ENCODE measurements at regions not wholly inside any gene's neighbourhood (a gene's known extent, or its start where the extent isn't known, plus 50 kb on each side); places are given as distances from the start of the nearest gene placed in this dataset.

DNA sequence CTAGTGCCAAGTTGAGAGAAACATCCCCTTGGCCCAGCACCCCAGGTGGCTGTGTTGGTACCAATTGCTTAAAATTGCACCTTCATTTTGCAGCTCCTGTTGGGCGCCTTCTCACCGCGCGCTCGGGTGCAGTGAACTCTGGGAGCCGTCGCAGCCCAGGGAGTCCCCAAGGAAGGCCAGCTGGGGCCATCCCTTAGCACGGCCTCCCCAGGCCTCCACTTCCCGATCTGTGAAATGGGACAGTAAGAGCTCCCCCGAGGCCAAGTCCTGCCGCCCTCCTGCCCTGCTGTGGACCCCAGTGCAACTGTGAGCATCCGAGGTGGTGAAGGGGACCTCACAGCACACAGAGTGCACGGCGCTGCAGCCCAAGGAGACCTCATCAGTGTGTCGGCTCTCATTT lies 1234.1 kb downstream of the BRD1 start:
- DNase-seq (ENCODE audit: low spot score): no peak

DNA sequence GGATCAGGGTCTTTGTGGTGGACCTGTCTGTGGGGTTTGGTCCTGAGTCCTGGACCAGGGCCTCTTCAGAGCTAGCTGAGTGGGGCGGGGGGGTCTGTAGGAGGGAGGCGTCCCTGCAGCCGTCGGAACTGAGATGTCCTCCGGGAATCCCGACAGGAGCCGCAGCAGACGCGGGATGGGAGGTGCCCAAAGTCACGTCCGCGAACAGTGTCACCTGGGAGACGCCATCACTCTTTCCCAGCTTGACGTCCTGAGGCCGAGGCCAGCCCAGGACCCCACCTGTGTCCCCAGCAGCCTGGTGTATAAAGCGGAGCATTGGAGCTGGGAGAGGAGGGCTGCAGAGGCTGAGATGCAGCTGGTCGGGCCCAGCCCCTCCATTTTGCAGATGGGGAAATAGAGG lies 1234.7 kb downstream of the BRD1 start:
- no peak for DNase-seq (ENCODE audit: low spot score)

DNA sequence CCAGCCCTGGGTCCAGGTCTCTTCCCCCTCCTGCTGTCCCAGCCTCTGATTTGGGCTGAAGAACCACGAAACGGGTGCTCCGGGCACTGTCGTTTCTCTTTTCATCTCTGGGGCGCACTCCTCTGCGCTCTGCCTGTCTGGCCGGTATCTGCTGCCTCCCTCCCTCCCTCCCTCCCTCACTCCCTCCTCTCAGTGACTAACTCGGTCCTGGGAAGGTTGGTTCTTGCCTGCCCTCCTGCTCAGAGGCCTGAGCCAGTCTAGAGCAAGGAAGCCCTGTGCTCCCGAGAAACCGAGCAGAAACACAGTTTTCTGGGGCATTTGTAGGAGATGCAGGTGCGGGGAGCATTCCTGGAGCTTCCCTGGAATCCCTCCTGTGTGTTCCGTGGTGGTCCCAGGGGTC lies 1235.2 kb downstream of the BRD1 start:
- no peak for DNase-seq (ENCODE audit: low spot score)

DNA sequence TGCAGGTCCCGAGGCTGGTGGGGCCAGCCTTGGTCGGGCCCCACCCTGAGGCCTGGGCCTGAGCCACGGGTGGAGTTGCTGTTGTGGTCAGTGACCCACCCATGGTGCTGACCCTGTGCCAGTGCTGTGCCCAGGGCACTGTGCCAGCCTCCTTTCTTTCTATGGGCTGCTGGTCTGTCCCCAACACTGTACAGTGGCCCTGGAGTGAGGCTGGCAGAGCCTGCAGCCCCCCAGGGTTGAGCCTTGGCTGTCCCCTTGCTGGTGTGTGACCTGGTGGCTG lies 1235.7 kb downstream of the BRD1 start:
- DNase-seq (ENCODE audit: low spot score): no peak

DNA sequence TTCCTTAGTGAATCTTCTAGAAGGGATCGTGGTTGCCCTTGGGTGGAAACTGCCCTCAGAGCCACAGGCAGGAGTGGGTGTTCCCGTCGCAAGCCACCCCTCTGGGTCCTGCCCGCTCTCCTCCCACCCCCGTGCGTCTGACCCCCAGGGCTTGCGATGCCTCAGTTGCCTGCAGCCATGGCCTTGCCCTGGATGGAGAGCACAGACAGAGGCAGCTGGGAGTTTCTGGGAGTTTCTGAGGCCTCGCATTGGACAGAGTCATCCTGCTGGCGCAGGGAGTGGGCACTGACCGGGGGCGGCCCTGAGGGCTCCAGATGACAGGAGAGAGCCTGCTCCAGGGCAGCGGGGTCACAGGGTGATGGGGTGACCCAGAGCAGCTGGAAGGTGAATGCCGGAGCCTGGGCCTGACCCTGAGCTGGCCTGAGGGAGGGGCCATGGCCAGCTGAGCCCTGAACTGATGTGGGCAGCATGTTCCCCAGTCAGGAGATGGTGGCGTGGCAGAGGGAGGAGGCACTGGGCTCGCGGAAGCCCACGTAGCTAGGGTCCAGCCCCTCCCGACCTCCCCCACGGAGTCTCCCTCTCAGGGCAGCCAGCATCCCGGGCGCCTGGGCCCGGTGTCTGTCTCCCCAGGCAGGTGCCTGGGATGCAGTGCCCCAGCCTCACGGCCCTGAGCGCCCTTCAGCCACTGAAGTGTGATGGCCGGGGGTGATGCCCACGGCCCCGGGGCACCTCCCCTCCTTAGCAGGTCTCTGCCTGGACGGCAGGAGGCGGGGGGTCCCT lies 1236.2 kb downstream of the BRD1 start:
- no peak for DNase-seq (ENCODE audit: low spot score)

DNA sequence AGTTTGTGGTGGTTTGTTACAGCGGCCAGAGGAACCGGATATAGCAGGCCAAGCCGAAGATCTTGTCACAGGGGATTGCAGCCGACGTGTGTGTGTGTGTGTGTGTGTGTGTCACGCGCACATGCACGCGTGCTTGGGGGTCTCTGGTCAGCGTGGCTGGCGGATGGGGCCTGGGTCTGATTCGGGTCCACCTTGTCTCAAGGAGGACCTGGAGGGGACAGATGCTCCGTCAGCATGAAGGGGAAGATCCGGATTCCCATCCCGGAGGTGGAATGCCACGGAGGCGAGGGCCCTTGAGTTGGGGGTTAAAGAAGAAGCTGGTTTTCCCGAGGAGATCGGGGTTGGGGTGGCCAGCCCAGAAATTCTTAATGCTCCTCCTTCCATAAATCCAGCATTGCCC lies 1237.8 kb downstream of the BRD1 start:
- no peak for DNase-seq (ENCODE audit: low spot score)

DNA sequence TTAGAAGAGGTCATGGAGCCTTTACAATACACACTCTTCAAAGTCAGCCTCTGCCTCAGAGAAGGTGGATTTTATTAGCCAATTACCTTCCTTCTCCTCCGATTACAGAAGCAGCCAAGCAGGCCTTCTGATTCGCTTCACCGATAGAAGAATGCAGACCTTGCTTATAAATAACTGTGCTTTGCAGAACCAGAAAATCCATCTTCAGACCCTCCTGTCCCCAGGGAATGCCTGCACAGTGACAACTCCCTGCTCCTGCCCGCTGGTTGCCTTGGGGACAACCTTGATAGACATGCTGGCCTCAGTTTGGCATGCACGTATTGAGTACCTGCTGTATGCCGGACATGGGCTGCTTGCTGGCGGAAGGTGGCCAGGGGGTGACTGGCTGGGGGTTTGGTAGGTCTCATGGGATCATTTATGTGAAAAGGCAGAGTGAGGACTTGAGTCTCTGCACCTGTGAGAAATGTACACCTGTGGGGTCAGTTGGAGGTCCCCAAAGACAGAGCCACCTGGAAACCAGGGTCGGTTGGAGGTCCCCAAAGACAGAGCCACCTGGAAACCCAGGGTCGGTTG lies 1238.7 kb downstream of the BRD1 start:
- no peak for DNase-seq (ENCODE audit: low spot score)

DNA sequence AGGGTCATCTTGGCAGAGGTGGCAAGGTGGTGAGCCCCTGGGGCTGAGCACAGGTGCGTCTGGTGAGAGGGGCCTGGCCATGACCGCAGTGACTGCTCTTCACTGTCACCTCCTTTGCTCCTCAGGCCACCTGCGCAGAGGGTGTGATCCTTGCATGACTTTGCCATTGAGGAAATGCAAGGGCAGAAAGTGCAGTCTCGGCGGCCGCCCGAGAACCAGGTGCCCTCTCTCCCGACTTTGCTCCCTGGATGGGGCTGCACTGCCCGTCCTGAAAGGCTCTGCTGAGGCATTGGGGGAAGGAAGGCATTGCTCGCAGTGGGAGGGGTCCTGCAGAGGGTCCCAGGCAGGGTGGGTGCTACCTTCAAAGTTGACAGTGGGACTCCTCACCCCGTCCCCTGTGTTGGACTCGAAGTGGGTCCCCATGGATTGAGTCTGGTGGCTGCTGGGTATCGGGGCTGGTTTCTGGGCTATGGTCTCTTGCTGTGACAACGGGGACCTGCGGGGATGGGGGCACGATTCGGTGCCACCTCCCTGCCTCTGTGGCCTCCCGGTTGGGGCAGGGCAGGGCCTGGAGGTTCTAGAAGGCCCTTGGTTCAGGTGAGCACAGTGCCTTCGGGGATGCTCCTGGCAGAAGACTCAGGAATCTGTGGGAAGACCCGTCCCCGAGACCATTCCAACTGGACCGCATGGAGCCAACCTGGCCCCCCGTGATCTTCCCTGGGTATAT lies 1239.4 kb downstream of the BRD1 start:
- no peak for DNase-seq (ENCODE audit: low spot score)

DNA sequence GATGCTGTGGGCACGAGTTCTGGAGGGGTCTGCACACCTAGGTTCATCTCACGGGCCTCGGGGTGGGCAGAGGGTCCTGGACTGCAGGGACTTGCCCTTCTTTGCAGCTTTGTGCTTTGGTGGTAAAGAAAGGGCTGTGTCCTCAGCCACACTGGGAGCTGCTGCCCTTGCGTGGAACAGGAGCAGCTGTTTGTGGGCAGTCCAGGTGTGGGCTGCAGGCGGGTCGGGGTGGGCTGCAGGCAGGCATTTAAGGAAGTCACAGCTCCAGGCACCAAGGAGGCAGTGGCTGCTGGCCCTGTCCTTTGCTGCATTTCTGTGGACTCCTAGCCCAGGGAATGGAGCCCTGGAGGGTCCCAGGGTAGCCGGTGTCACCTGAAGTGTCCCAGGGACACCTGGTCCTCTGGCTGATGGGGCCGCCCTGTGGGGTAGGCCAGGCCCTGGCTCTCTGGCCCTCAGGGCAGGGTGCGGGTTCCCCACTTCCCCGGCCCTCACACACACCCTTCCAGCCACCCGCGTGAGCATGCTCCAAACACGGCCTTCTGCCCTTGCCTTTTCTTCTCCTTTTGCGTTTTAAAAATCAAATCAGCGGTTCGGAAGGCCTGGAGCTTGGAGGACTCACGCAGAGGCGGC lies 1240.3 kb downstream of the BRD1 start:
- DNase-seq (ENCODE audit: low spot score): no peak

DNA sequence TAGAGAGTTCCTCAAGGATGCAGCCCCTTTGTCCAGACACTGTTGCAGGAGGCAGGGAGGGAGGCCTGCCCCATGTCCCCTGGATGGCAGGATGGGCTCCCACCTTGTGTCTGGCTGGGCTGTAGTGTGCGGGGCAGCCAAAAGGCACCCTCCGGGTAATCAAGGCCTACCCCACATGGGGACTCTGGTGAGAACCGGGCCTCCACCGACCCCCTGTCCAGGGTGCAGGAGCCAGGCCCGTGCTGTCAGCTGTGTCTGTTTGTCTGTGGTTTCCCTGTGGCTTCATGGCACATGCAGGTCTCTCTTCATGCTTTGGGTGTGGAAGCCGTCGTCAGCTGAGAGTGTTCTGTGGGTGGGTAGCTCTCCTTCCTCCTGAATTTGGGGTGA lies 1240.9 kb downstream of the BRD1 start:
- no peak for DNase-seq (ENCODE audit: low spot score)

DNA sequence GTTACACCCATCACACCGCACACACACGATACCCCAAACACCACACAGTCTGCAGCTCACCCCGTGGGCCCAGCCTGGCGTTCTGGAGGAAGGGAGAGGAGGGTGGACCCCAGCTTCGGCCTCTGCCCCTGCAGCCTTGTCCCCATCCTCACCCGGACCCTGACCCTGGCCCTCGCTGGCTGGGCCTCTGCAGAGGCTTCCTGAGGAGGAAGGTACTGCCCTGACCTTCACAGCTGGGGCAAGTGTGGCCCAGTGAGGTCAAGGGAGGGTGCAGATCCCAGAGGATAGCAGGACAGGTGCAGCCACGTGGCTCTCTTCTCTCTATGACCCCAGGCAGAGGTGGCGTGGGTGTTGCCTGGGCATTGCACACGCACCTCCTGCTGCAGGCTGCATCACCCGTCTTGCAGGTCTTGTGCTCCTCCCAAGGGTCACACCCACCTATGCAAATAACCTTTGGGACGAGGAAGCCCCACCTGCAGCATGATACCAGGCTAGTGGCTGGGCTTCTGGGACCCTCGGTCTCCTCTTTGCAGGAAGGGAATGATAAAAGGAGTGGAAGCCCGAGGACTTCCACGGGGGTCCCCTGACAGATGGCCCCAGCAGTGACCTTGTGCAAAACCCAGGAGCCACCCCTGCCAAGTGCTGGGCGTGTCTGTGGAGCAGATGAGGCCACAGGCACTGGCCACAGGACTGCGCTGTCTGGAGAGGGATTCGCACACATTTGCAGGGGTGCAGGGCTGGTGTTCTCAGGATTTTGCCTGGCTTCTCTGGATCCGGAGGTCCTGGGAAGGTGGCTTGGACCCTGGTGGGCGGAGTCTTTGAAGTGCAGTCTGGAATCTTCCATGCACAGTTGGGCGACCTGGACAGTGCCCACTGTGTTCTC lies 1241.5 kb downstream of the BRD1 start:
- DNase-seq (ENCODE audit: low spot score): no peak

DNA sequence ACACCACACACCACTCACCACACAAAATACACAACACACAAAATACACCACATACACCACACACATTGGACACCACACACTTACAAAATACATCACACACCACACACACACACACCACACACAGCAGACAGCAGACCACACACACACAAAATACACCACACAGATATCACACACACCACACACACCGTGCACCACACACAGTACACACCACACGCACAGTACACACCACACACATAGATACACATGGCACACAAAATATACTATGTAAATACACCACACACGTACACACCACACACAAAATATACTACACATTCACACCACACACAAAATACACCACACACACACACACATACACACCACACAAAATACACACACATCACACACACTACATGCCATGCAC lies 1243.5 kb downstream of the BRD1 start:
- DNase-seq (ENCODE audit: low spot score): no peak

DNA sequence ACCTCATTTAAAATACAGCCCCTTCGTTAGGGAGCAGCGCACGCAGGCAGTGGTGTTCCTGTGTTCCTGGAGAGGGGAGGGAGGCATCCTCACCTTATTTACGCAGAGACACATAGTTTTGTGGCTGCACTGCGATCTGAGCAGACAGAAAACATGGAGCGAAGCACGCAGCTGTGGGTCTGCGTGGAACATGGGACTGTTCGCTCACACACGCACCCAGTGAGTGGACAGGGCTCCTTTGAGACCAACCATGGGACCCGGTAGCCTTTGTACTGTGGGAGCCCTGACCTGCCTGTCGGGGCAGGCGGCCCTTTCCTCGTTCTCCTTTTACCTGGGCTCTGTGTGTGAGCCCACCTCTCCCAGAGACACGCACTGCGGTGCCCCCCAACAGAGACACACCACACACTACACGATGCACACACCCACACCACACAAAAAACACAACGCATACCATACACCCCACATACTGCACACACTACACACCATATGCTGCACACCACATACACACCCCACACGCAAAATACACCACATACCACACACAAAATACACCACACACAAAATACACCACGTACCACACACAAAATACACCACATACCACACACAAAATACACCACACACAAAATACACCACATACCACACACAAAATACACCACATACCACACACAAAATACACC lies 1245.7 kb downstream of the BRD1 start:
- no peak for DNase-seq (ENCODE audit: low spot score)

DNA sequence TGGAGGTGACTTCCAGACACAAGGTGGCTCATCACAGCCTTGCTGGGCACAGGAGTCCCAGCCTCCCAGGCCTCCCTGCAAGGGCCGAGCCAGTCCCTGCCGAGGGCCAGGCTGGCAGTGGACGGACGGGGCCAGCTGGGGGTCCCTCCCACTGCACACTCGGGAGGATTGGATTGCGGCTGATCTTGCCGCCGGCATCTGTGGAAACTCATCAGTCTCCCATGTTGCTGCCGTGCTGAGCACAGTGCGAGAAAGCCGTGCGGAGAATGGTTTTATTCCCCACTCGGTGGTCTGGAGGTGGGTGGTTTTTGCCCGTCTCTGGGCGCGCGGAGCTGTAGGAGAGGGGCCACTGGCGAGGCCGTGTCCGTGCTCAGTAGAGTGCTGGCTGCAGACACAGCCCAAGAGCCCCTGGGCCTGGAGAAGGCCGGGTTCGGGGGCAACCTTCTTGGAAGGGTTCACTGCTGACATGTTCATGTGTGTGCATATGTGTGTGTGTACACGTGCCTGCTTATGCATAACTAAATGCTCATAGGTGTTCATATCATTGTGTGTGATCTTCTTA lies 1246.4 kb downstream of the BRD1 start:
- no peak for DNase-seq (ENCODE audit: low spot score)

DNA sequence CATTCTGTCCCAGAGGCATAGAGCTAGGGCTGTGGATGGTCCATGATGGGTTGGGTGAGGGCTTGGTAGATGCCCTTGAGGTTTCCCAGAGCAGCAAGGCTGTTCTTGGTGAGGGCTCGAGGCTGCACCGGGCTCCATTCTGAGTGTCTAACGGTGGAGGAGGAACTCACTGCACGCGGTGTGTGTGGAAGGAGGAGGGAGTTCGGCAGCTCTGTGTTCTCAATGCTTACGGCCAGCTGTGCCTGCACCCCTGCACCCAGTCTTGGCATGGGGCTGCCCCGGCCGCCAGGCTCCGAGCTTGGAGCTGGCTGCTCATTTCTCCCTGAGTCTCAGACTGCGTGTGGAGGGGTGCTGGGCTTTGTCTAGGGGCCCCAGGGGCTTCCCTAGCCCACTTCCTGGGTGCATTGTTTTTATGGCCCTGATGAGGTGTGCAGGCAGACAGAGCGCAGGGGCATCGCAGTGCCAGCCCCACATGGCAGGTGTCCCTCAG lies 1247.1 kb downstream of the BRD1 start:
- DNase-seq (ENCODE audit: low spot score): no peak

DNA sequence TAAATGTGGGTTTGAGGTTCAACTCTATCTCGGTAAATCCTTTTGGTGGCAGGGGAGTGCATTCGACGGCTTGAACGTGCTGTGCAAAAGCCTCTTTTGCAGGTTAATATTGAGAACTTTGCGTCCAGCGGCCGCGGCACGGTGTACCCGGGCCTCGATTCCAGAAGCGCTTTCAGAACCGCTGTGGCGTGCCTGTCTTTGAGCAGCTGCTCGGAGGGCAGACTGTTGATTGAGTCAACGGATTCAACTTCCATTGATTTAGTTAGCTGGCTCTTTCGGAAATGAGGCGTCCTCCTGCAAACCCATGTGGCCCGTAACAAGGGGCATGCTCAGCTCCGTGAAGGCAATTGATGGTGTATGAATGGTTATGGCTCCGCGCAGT lies 1247.8 kb downstream of the BRD1 start:
- DNase-seq (ENCODE audit: low spot score): no peak

DNA sequence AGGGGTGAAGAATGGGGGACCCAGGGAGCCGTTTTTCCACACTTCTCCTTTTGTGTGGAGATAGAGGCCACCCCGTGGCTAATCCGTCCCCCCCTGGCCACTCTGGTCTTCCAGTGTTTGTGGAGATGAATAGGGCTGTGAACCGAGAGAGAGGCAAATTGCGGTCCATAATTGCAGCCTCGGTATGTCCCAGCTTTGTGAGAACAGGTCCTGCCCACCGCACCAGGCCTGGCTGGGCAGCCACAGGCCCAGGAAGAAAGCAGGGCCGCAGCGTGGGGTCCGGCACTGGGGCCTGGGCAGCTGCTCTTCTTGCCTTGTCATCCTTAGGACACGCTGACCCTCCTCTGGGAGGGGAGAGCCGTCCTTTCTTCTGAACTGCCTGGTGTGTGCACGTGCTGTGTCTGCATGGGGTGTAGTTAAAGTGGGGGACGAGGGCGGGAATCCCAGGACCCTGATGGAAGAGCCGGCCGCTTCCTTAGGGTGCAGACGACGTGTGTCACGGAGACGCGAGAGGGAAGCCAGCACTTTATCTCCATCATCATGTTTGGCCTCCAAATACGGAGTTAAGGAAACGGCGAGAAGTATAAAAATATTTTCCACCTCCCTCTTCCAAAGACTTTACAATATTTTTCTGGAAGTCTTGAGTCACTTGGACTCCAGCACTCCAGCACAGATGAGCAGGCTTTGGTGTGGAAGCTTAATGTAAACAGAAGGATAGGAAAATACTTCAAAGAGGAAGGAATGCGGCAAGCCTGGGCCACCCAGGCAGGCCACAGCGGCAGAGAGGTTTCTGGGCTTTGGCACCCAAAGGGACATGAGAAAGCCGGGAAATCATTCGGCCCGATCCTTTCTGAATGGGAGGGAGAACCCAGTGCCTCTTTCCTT lies 1248.4 kb downstream of the BRD1 start:
- no peak for DNase-seq (ENCODE audit: low spot score)

DNA sequence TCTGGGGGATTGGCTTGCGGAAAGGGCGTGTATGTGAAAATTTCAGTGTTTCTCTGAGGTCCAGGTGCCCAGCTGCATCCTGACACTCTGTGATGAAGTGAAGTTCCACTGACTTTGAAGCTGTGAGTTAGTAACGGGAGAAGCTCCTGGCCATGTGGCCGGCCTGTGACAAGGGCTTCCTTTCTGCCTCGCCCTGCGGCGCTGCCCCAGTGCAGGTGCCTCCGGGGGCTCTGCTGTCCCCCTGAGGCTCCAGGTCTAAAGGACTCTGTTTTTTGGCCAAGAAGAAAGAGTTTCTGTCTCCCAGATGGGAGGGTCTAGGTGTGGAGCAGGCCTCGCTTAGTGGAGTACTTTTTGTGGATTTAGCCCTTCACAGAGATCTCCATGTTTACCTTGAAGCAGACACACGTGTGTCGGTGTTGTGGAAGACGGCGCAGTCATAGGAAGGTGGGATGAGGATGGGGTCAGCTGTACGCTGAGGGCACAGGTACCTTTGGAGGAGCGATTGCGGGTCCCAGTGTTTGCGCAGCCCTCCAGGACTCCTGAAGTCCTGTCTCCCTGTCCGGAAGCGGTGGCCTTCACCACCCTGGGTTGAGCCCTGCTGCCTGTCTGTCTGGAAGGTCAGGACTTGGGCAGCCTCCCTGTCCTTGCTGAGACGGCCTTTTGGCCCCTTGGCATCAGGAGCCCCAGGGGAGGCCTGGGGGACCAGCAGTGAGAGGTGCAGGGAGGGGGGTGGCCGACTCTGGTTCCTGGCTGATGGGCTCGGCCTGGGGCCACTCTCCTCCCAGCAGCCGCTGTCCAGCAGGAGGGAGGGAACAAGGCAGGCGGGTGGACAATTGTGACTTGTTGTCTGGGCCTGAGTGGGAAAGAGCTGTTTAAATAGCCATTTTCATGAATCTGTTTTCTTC lies 1249.3 kb downstream of the BRD1 start:
- DNase-seq (ENCODE audit: low spot score): no peak

DNA sequence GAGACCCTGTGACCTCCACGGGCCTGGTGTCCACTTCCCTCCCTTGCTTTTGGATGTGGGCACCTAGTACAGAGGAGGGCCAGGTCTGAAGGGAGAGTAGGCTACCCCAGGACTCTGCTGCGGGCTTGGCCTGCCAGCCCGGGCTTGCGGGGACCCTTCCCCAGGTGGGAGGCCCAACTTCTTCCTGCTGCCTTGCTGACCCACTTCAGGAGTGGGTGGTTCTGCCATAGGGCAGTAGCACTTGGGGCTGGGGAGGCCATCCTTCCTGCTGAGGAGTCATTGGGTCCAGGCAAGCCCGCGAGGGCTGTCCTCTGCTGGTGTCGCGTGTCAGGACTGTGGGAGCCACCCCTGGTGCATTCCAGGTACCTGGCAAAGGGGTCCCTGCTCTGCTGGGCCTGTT lies 1250.0 kb downstream of the BRD1 start:
- no peak for DNase-seq (ENCODE audit: low spot score)
